Immature natural killer cell (primary cell): ENCODE measurements at regions not wholly inside any gene's neighbourhood (a gene's known extent, or its start where the extent isn't known, plus 50 kb on each side); places are given as distances from the start of the nearest gene placed in this dataset.
A peak's percentile ranks its signal among the peaks of the same experiment; 100 is the strongest.

Experiments used
- DNase-seq, 3 donors: peaks; one replicate each; pipeline ENCODE4 v3.0.0; 2022; ENCODE audit warnings: mixed read lengths in 1 of 3
- H3K27ac Mint-ChIP-seq, 6 donors: one replicate each; pipeline ENCODE4 v1.8.0; 2020; ENCODE audit warnings: mixed read lengths in 6 of 6, mild to moderate bottlenecking in 5 of 6, inconsistent platforms in 4 of 6, moderate library complexity in 3 of 6
- H3K27me3 Mint-ChIP-seq, 3 donors: one replicate each; pipeline ENCODE4 v1.8.0; 2020 to 2021; ENCODE audit warnings: low read depth in 3 of 3, mild to moderate bottlenecking in 3 of 3, mixed read lengths in 3 of 3, moderate library complexity in 3 of 3, inconsistent platforms in 1 of 3
- H3K36me3 Mint-ChIP-seq, 3 donors: one replicate each; pipeline ENCODE4 v1.8.0; 2020; ENCODE audit warnings: mixed read lengths in 3 of 3, inconsistent platforms in 2 of 3, mild to moderate bottlenecking in 2 of 3
- H3K4me1 Mint-ChIP-seq, 2 donors: one replicate each; pipeline ENCODE4 v1.8.0; 2020; ENCODE audit warnings: inconsistent platforms in 2 of 2, mild to moderate bottlenecking in 2 of 2, mixed read lengths in 2 of 2, moderate library complexity in 1 of 2
- H3K4me3 Mint-ChIP-seq, 5 donors: one replicate each; pipeline ENCODE4 v1.8.0; 2020; ENCODE audit warnings: mild to moderate bottlenecking in 5 of 5, mixed read lengths in 5 of 5, inconsistent platforms in 3 of 5, moderate library complexity in 3 of 5
- H3K9me3 Mint-ChIP-seq, 6 donors: one replicate each; pipeline ENCODE4 v1.8.0; 2020; ENCODE audit warnings: mild to moderate bottlenecking in 6 of 6, mixed read lengths in 6 of 6, inconsistent platforms in 4 of 6, moderate library complexity in 3 of 6

GRCh38 chr12:92503029-92503931 lies 199.5 kb upstream of the PLEKHG7 start:
- DNase-seq, result no peak
- peaks cover 1 to 4% (median 2%) of the 10 kb centered on the region in 3 donors for H3K27me3 Mint-ChIP-seq
- peaks cover 17 to 18% of the 10 kb centered on the region in 2 donors for H3K4me1 Mint-ChIP-seq
- no peak overlapping the region for H3K4me3 Mint-ChIP-seq
- no peaks in the 10 kb centered on the region for H3K36me3 Mint-ChIP-seq
- H3K27ac Mint-ChIP-seq, result peak overlapping the region in 3 of 6 donors; percentile 18 to 75 (median 46)
- peaks cover 0 to 1% (median 0%) of the 10 kb centered on the region in 6 donors for H3K9me3 Mint-ChIP-seq

DNA sequence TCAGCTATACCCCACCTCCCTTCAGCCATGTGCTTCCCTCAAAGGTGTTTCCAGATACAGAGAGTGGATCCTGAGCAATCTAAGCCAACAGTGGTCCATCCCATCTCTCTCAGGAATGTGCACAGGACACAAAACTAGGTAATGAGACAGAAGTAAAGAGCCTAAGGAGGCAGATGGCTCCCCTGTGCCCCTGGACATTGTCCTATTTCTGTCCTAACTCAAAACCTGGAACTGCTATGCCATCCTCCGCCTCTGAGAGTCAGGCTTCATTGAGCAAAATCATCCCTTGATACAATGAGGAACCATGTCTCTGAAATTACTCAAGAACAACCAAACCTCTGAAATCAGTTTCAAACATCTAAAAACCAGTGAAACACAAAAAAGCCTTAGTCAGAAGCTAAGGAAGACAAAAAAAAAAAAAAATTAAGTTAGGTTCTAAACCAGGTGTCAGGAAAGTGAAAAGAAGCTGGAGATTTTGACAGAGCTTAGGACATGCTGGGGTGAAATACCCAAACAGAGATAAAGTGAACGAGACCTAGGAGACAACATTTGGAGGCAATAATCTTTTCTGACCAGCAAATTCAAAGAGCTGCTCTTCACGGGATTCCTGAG lies 200.3 kb upstream of the PLEKHG7 start:
- peaks cover 17 to 18% of the 10 kb centered on the region in 2 donors for H3K4me1 Mint-ChIP-seq
- H3K36me3 Mint-ChIP-seq, result no peaks in the 10 kb centered on the region
- peak in 1 of 3 donors; percentile 19 for DNase-seq
- peak overlapping the region in 1 of 6 donors; percentile 75 for H3K27ac Mint-ChIP-seq
- H3K9me3 Mint-ChIP-seq, result peaks cover 0 to 1% (median 0%) of the 10 kb centered on the region in 6 donors
- H3K27me3 Mint-ChIP-seq, result peaks cover 1 to 4% (median 2%) of the 10 kb centered on the region in 3 donors
- H3K4me3 Mint-ChIP-seq, result peak overlapping the region in 1 of 5 donors; percentile 56

- no peak for DNase-seq
- Mint-ChIP-seq H3K4me3 (no peak overlapping the region), H3K4me1 (peaks cover 0 to 2% of the 10 kb centered on the region in 2 donors), H3K27ac (no peak overlapping the region), H3K27me3 (peaks cover 0 to 1% (median 0%) of the 10 kb centered on the region in 3 donors), H3K36me3 (peaks cover 0 to 14% (median 0%) of the 10 kb centered on the region in 3 donors), H3K9me3 (peaks cover 0 to 4% (median 0%) of the 10 kb centered on the region in 6 donors)
Measured at GRCh38 chr12:92496790-92497189, 206.0 kb upstream of the PLEKHG7 start.

- no peak for DNase-seq
- H3K9me3 Mint-ChIP-seq, result peaks cover 0 to 2% (median 0%) of the 10 kb centered on the region in 6 donors
- no peaks in the 10 kb centered on the region for H3K27me3 Mint-ChIP-seq
- H3K4me1 Mint-ChIP-seq, result no peaks in the 10 kb centered on the region
- H3K4me3 Mint-ChIP-seq, result no peak overlapping the region
- peaks cover 0 to 19% (median 0%) of the 10 kb centered on the region in 3 donors for H3K36me3 Mint-ChIP-seq
- no peak overlapping the region for H3K27ac Mint-ChIP-seq
Measured at GRCh38 chr12:92495108-92495507, 207.7 kb upstream of the PLEKHG7 start.

- Mint-ChIP-seq H3K9me3 (peaks cover 0 to 2% (median 0%) of the 10 kb centered on the region in 6 donors), H3K36me3 (peaks cover 0 to 19% (median 0%) of the 10 kb centered on the region in 3 donors), H3K4me1 (peaks cover 0 to 5% of the 10 kb centered on the region in 2 donors), H3K27ac (no peak overlapping the region), H3K4me3 (no peak overlapping the region), H3K27me3 (no peaks in the 10 kb centered on the region)
- no peak for DNase-seq
Measured at GRCh38 chr12:92493816-92494215, 209.0 kb upstream of the PLEKHG7 start.

- Mint-ChIP-seq H3K27me3 (no peaks in the 10 kb centered on the region), H3K9me3 (peaks cover 0 to 2% (median 0%) of the 10 kb centered on the region in 6 donors), H3K27ac (no peak overlapping the region), H3K4me3 (no peak overlapping the region), H3K4me1 (peaks cover 0 to 5% of the 10 kb centered on the region in 2 donors), H3K36me3 (peaks cover 0 to 19% (median 0%) of the 10 kb centered on the region in 3 donors)
- no peak for DNase-seq
Measured at GRCh38 chr12:92492995-92493394, 209.8 kb upstream of the PLEKHG7 start.

DNA sequence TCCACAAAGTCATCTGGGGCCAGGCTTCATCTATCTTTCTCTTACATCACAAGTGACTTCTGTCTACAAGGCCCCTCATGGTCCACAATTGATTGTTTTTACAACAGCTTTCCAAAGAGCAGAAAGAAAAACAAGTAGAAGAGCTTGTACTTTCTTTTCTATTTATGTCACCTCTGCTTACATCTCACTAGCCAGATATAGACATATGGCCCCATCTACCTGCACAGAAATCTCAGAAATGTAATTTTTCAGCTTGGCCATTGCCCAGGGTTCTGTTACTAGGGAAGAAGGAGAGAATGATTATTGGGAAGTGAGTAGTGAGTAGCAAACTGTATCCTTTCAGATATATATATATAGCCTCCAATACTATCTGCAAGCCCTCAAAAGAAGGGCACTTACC lies 210.5 kb upstream of the PLEKHG7 start:
- H3K9me3 Mint-ChIP-seq, result peaks cover 0 to 2% (median 0%) of the 10 kb centered on the region in 6 donors
- peaks cover 0 to 19% (median 0%) of the 10 kb centered on the region in 3 donors for H3K36me3 Mint-ChIP-seq
- H3K27me3 Mint-ChIP-seq, result no peaks in the 10 kb centered on the region
- H3K4me1 Mint-ChIP-seq, result peaks cover 0 to 5% of the 10 kb centered on the region in 2 donors
- H3K27ac Mint-ChIP-seq, result no peak overlapping the region
- H3K4me3 Mint-ChIP-seq, result no peak overlapping the region
- DNase-seq, result no peak

DNA sequence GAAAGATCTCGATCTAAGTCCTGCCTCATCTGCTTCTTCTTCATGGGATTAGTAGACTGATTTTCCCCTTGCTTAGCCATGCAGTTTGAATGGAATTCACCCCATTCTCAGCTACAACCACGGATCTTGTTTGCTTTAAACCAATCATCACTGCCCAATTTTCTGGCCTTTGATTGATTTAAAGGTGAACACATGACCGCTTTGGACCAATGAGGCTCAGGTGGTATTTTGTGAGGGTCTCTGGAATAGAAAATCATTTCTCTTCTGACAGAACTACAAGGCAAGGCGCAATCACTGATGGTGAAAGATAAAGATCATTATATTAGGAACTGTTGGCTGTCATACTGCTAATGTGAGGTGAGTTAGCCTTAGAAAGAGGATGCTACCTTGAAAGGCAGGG lies 213.0 kb upstream of the PLEKHG7 start:
- H3K27ac Mint-ChIP-seq, result no peak overlapping the region

DNA sequence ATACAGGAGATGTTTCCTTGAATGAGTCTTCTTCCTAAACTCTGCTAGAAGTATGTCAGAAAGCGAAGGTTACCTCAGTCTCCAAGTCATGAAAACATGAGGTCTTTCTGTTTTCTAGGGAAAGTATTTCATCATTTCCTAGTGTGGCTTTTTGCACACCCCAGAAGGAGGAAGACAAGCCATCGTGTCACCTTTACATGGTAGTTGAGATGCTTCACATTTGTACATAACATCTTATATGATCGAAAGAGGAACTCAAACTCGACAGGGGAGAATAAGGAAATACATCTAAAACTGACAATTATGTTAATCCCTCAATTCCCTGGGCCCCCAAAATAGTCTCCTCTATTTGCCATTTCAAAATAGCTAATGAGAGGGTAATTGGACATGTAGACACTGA lies 214.1 kb upstream of the PLEKHG7 start:
- H3K4me3 Mint-ChIP-seq, result no peak overlapping the region
- no peak for DNase-seq
- H3K4me1 Mint-ChIP-seq, result peaks cover 0 to 5% of the 10 kb centered on the region in 2 donors
- no peak overlapping the region for H3K27ac Mint-ChIP-seq
- peaks cover 0 to 2% (median 0%) of the 10 kb centered on the region in 6 donors for H3K9me3 Mint-ChIP-seq
- peaks cover 0 to 7% (median 0%) of the 10 kb centered on the region in 3 donors for H3K36me3 Mint-ChIP-seq
- no peaks in the 10 kb centered on the region for H3K27me3 Mint-ChIP-seq

More for the DNA sequence above, 213.0 kb upstream of the PLEKHG7 start:
- H3K9me3 Mint-ChIP-seq, result peaks cover 0 to 2% (median 0%) of the 10 kb centered on the region in 6 donors
- peaks cover 0 to 5% of the 10 kb centered on the region in 2 donors for H3K4me1 Mint-ChIP-seq
- H3K4me3 Mint-ChIP-seq, result no peak overlapping the region
- H3K36me3 Mint-ChIP-seq, result peaks cover 0 to 10% (median 0%) of the 10 kb centered on the region in 3 donors
- DNase-seq, result no peak
- H3K27me3 Mint-ChIP-seq, result no peaks in the 10 kb centered on the region

DNA sequence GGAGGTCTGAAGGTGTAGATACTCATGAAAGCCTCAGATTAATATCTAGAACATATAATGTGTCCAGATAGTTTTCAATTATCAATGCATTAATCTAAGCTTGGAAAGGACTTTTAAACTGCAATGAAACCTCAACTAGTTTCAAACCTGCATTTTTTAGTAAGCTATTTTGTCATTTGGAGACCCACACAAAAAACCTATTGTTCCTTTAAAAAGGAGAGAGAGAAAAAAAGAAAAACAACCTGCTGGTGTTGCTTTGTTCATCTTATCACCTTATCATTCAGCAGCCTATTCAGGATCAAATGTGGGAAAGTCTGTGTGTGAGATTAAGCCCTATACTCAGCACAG lies 215.7 kb upstream of the PLEKHG7 start:
- Mint-ChIP-seq H3K36me3 (peaks cover 0 to 7% (median 0%) of the 10 kb centered on the region in 3 donors), H3K4me1 (peaks cover 0 to 5% of the 10 kb centered on the region in 2 donors), H3K4me3 (no peak overlapping the region), H3K27me3 (no peaks in the 10 kb centered on the region), H3K9me3 (peaks cover 0 to 2% (median 0%) of the 10 kb centered on the region in 6 donors), H3K27ac (no peak overlapping the region)
- no peak for DNase-seq

- Mint-ChIP-seq H3K27me3 (no peaks in the 10 kb centered on the region), H3K4me1 (peaks cover 0 to 5% of the 10 kb centered on the region in 2 donors), H3K4me3 (no peak overlapping the region), H3K27ac (peak overlapping the region in 1 of 6 donors; percentile 17), H3K36me3 (peaks cover 0 to 3% (median 0%) of the 10 kb centered on the region in 3 donors), H3K9me3 (no peaks in the 10 kb centered on the region)
- no peak for DNase-seq
Measured at GRCh38 chr12:92486443-92487137, 216.2 kb upstream of the PLEKHG7 start.

- no peak for DNase-seq
- Mint-ChIP-seq H3K36me3 (peaks cover 0 to 4% (median 3%) of the 10 kb centered on the region in 3 donors), H3K27ac (peak overlapping the region in 1 of 6 donors; percentile 10), H3K4me3 (no peak overlapping the region), H3K9me3 (no peaks in the 10 kb centered on the region), H3K27me3 (peaks cover 0 to under 1% (median 0%) of the 10 kb centered on the region in 3 donors), H3K4me1 (peaks cover 0 to 5% of the 10 kb centered on the region in 2 donors)
Measured at GRCh38 chr12:92485351-92486348, 217.1 kb upstream of the PLEKHG7 start.
